Sigmoid colon (tissue), 4 donors: ENCODE measurements at regions not wholly inside any gene's neighbourhood (a gene's known extent, or its start where the extent isn't known, plus 50 kb on each side); places are given as distances from the start of the nearest gene placed in this dataset.

Experiments used
- CTCF ChIP-seq, 4 experiments: fragments of 450-650 bp in 3 of 4; fragments of 200-600 bp in 1 of 4; IDR thresholded peaks; one replicate each; pipeline ENCODE4 v1.5.1; 2016 to 2019; ENCODE audit warnings: antibody characterized with exemption in 4 of 4, mild to moderate bottlenecking in 3 of 4, moderate library complexity in 2 of 4
- EP300 ChIP-seq, 4 donors: sonication (generic); formaldehyde crosslinking; IDR thresholded peaks; one replicate each; pipeline ENCODE4 v1.6.1; 2017; ENCODE audit warnings: antibody characterized with exemption in 4 of 4

GRCh38 chr5:86971034-86971571, 296.6 kb upstream of the RASA1 start:
- TF ChIP-seq CTCF (IDR thresholded peaks at IDR 0.05) (no peak), EP300 (IDR thresholded peaks at IDR 0.05) (no peak)
